Spleen (tissue), 11 donors: ENCODE measurements at regions not wholly inside any gene's neighbourhood (a gene's known extent, or its start where the extent isn't known, plus 50 kb on each side); places are given as distances from the start of the nearest gene placed in this dataset.

Experiments used
- DNase-seq: peaks from one replicate; pipeline ENCODE4 v3.0.0-alpha.2; 2020
- H3K27ac ChIP-seq, 8 donors: fragments of 200-600 bp; sonication (generic) in 7 of 8; 1 replicate in 4 of 8; 2 replicates in 4 of 8; pipeline versions ENCODE4 v1.5.0 to v1.8.0; 2016 to 2021; ENCODE audit warnings: inconsistent platforms in 4 of 8, mild to moderate bottlenecking in 4 of 8, moderate library complexity in 1 of 8
- H3K27me3 ChIP-seq, 7 donors: fragments of 200-600 bp; sonication (generic) in 6 of 7; replicated peaks in 1 of 7; 1 replicate in 4 of 7; 2 replicates in 3 of 7; pipeline versions ENCODE4 v1.5.0 to v1.8.0; 2016 to 2021; ENCODE audit warnings: inconsistent platforms in 3 of 7, mild to moderate bottlenecking in 1 of 7
- H3K36me3 ChIP-seq, 6 donors: fragments of 200-600 bp; sonication (generic) in 5 of 6; 1 replicate in 4 of 6; 2 replicates in 2 of 6; pipeline versions ENCODE4 v1.5.0 to v1.8.0; 2016 to 2021; ENCODE audit warnings: inconsistent platforms in 2 of 6
- H3K4me1 ChIP-seq, 6 donors: fragments of 200-600 bp; sonication (generic) in 5 of 6; 1 replicate in 3 of 6; 2 replicates in 3 of 6; pipeline versions ENCODE4 v1.5.0 to v1.8.0; 2016 to 2021; ENCODE audit warnings: inconsistent platforms in 3 of 6
- H3K4me3 ChIP-seq, 8 donors: fragments of 200-600 bp; sonication (generic) in 7 of 8; 1 replicate in 4 of 8; 2 replicates in 4 of 8; pipeline versions ENCODE4 v1.5.0 to v1.8.0; 2016 to 2021; ENCODE audit warnings: inconsistent platforms in 4 of 8, mild to moderate bottlenecking in 4 of 8, moderate library complexity in 2 of 8
- H3K9me3 ChIP-seq, 8 donors: fragments of 200-600 bp; sonication (generic) in 7 of 8; 1 replicate in 4 of 8; 2 replicates in 4 of 8; pipeline versions ENCODE4 v1.5.0 to v1.8.0; 2016 to 2021; ENCODE audit warnings: inconsistent platforms in 4 of 8
- POLR2A ChIP-seq, 3 donors: fragments of 450-650 bp; IDR thresholded peaks; one replicate each; pipeline ENCODE4 v1.5.1; 2017; ENCODE audit warnings: antibody characterized with exemption in 3 of 3, mild to moderate bottlenecking in 1 of 3
- POLR2AphosphoS5 ChIP-seq, 3 donors: sonication (generic); formaldehyde crosslinking; IDR thresholded peaks; one replicate each; pipeline ENCODE4 v1.5.1; 2017; ENCODE audit warnings: antibody characterized with exemption in 3 of 3
- WGBS, 5 donors: extraction: QIAGEN DNeasy Blood & Tissue Kit in 3 of 5; methylation state at CpG; one replicate each; pipeline versions ENCODE4 v1.1.5 to v1.1.7; 2013 to 2018; 5-methylcytosine and 5-hydroxymethylcytosine counted together
- intact Hi-C: fragments of 100-400 bp; cut with DNase I; formaldehyde crosslinking; loops from one replicate; pipeline ENCODE4 v1.15.0; 2023; ENCODE audit warnings: low total_unique reads
- TF ChIP-seq, protein P1 (sequence below), 11 experiments: fragments of 200-600 bp in 7 of 11; fragments of 450-650 bp in 4 of 11; sonication (generic) in 4 of 11; IDR thresholded peaks in 8 of 11; conservative IDR thresholded peaks in 3 of 11; 1 replicate in 7 of 11; 2 replicates in 4 of 11; pipeline versions ENCODE4 v1.4.0 to v1.8.0; 2016 to 2021; ENCODE audit warnings: antibody characterized with exemption in 11 of 11, inconsistent platforms in 4 of 11, mild to moderate bottlenecking in 1 of 11
- donor health status: healthy with polysubstance abuse.
- donor health status: DM: no; HTN: no; CAD: no; lungs with moderate emphysema.
- donor health status: DM: no; HTN: no; CAD: no.
- donor health status: Bipolar disorder and iron deficiency.
- donor health status: healthy.
- donor health status: DM: no; HTN: no; CAD: no.
- donor health status: DM: yes; HTN: yes; CAD: no.

GRCh38 chr11:92413757-92414513 is 189.3 kb downstream of the FAT3 start:
- WGBS, 5 donors = 64 to 72% (median 65%) methylated on average over 7 of the region's 7 CpGs
- intact Hi-C loops = no loop called here
- DNase-seq = no peak
- Histone ChIP-seq H3K4me1 (no peaks in the 10 kb centered on the region), H3K9me3 (no peaks in the 10 kb centered on the region), H3K27me3 (no peaks in the 10 kb centered on the region), H3K27ac (no peak overlapping the region), H3K4me3 (no peak overlapping the region), H3K36me3 (no peaks in the 10 kb centered on the region)
- TF ChIP-seq, protein P1, sequence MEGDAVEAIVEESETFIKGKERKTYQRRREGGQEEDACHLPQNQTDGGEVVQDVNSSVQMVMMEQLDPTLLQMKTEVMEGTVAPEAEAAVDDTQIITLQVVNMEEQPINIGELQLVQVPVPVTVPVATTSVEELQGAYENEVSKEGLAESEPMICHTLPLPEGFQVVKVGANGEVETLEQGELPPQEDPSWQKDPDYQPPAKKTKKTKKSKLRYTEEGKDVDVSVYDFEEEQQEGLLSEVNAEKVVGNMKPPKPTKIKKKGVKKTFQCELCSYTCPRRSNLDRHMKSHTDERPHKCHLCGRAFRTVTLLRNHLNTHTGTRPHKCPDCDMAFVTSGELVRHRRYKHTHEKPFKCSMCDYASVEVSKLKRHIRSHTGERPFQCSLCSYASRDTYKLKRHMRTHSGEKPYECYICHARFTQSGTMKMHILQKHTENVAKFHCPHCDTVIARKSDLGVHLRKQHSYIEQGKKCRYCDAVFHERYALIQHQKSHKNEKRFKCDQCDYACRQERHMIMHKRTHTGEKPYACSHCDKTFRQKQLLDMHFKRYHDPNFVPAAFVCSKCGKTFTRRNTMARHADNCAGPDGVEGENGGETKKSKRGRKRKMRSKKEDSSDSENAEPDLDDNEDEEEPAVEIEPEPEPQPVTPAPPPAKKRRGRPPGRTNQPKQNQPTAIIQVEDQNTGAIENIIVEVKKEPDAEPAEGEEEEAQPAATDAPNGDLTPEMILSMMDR (IDR thresholded peaks at IDR 0.05 in 8 of 11, conservative IDR thresholded peaks at IDR 0.05 in 3 of 11) = no peak
- TF ChIP-seq POLR2A (IDR thresholded peaks at IDR 0.05) (no peak), POLR2AphosphoS5 (IDR thresholded peaks at IDR 0.05) (no peak)

GRCh38 chr11:92416971-92417725 is 192.5 kb downstream of the FAT3 start:
- 64 to 83% (median 75%) methylated on average over 1 of the region's 1 CpG for WGBS, 5 donors
- intact Hi-C loops = no loop called here
- no peak for DNase-seq
- no peaks in the 10 kb centered on the region for H3K9me3 ChIP-seq
- H3K36me3 ChIP-seq = no peaks in the 10 kb centered on the region
- no peak overlapping the region for H3K27ac ChIP-seq
- no peaks in the 10 kb centered on the region for H3K4me1 ChIP-seq
- TF ChIP-seq POLR2AphosphoS5 (IDR thresholded peaks at IDR 0.05) (no peak), POLR2A (IDR thresholded peaks at IDR 0.05) (no peak)
- TF ChIP-seq, protein P1 (IDR thresholded peaks at IDR 0.05 in 8 of 11, conservative IDR thresholded peaks at IDR 0.05 in 3 of 11) = no peak
- no peaks in the 10 kb centered on the region for H3K27me3 ChIP-seq
- H3K4me3 ChIP-seq = no peak overlapping the region

DNA sequence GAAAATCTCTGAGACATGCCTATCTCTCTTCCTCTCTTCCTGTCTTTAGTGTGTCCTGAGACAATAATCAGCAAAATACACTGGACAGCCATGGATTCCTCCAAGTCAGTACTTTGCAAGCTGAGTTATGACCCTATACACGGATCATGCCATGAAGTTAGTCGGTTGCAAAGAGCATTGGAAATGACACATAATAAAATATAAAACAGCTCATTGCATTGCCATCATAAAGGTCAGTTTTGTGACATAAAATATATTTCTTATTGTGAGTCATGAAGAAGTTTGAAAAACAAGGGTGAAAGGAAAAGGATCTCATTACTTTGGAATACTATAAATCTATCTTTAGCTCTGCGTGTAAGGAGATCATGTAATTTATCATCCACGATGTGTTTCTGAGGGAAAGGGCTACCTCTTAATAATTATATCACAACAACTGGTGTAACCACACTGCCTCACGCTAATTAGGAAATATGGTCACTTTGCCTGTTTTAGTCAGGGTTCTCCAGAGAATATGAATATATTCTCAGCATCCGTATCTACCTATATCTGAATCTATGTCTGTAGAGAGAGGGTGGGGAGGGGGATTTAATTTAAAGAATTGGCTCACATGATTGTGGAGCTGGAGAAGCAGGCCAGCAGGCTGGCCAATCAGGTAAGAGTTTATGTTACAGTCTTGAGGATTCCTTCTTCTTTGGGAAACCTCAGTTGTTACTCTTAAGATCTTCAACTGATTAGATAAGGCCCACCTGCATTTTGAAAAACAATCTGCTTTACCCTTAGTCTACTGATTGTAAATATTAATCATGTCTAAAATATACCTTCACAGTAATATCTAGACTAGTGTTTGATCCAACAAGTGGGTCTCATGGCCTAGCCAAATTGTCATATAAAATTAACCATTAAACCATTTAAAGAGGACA is 198.8 kb downstream of the FAT3 start:
- H3K4me1 ChIP-seq = no peaks in the 10 kb centered on the region
- DNase-seq = no peak
- peaks cover 0 to 12% (median 0%) of the 10 kb centered on the region in 8 donors for H3K9me3 ChIP-seq
- TF ChIP-seq POLR2AphosphoS5 (IDR thresholded peaks at IDR 0.05) (no peak), POLR2A (IDR thresholded peaks at IDR 0.05) (no peak)
- TF ChIP-seq, protein P1 (IDR thresholded peaks at IDR 0.05 in 8 of 11, conservative IDR thresholded peaks at IDR 0.05 in 3 of 11) = no peak
- WGBS, 5 donors = 81 to 95% (median 89%) methylated on average over 6 of the region's 6 CpGs
- H3K36me3 ChIP-seq = no peaks in the 10 kb centered on the region
- intact Hi-C loops = no loop called here
- H3K27me3 ChIP-seq = no peaks in the 10 kb centered on the region
- H3K4me3 ChIP-seq = no peak overlapping the region
- H3K27ac ChIP-seq = no peak overlapping the region
